ENCODE measurements at regions not wholly inside any gene's neighbourhood (a gene's known extent, or its start where the extent isn't known, plus 50 kb on each side); places are given as distances from the start of the nearest gene placed in this dataset.

DNA sequence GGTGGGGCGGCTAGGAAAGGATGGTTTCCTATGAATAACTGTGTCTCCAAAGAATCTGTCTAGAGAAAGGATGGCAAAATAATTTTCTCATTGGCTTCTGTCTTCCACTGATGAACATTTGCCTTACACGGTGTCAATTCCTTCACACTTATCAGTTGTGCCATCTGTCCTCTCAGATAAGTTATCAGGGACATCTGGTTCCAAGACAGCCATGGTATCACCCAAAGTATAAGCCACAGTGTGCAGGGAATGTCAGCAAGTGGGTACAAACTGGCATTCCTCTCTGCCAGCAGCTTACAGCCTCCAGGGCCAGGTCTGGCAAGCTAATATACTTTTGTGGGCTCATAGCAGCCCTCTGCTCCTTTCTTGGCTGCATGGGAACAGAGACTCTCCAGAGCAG, 1092.0 kb downstream of the EFNA5 start:
- no peak for TF ChIP-seq EZH2 (IDR thresholded peaks at IDR 0.05; ENCODE audit: borderline replicate concordance, low read depth, low read length, poor library complexity, severe bottlenecking)
- TF ChIP-seq CTCF (conservative IDR thresholded peaks at IDR 0.05; ENCODE audit: low read depth, low read length) = no peak

Measured in A673 (cell line).